LHCN-M2 (cell line): ENCODE measurements at regions not wholly inside any gene's neighbourhood (a gene's known extent, or its start where the extent isn't known, plus 50 kb on each side); places are given as distances from the start of the nearest gene placed in this dataset.
A peak's percentile ranks its signal among the peaks of the same experiment; 100 is the strongest.
"Not testable (repeated sequence)": the region's sequence is repeated elsewhere in the genome, so short reads cannot be mapped to it uniquely, and the experiment has no call there.

Experiments used
- DNase-seq: peaks from one replicate; pipeline ENCODE4 v3.0.0-alpha.2; 2012; ENCODE audit warnings: low read depth

GRCh38 chr18:79579807-79580497 is 99.7 kb upstream of the CTDP1 start:
- DNase-seq, result no peak

DNA sequence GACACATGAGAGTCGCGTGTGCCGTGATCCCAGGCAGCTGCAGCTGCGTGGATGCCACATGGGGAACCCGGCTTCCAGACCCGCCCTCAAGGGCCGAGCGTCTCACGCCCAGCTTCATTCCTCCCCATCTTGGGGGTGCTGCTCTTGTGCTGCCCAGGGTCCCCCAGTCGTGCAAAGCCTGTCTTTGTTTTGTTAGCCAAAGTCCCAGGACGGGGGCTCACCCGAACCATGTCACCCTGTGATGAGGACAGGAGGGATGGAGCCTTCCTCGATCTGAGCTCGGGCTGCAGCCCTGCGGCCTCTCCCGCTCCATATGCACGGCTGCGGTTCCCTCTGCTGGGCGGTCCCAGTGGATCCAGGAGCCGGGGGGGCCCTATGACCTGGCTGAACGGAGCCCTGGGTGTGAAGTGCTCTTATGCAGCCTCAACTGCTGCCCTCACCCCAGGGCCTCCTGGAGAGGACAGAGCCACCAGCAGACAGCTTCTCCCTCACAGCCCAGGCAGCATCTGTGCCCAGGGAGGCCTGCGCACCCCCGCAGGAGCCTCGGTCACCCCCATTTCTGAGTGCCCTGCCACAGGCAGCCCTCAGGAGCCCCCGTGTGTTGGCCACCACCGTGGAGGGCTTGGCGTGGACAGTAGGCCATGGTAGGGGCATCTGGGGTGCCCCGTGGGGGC is 99.0 kb upstream of the CTDP1 start:
- no peak for DNase-seq

DNA sequence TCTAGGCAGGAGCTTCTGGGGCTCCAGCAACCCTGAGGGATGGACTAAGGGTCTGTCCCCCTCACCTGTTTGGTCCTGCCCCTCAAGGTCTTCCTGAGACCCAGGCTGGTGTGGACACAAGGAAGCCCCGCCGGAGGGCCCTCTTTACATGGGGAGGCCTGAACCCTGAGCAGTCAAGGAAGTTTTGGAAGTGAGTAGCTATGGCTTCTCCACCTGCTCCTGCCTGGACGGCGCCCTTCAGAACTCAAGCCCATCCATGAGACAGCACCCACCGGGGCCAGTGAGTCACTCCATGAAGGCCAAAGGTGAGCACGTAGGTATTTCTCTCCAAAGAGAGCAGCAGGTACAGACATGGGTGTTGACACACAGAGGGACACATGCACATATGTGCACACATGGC is 98.2 kb upstream of the CTDP1 start:
- no peak for DNase-seq

DNA sequence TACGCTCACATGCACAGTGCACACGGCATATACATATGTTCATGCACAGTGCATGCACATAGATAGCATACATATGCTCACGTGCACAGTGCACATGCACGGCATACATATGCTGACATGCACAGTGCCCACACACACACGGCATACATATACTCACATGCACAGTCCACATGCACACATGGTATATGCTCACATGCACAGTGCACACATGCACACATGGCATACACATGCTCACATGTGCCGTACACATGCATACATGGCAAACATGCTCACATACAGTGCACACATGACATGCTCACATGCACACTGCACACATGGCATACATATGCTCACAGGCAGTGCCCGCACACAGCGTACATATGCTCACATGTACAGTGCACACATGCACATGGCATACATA is 97.7 kb upstream of the CTDP1 start:
- DNase-seq, result no peak

DNA sequence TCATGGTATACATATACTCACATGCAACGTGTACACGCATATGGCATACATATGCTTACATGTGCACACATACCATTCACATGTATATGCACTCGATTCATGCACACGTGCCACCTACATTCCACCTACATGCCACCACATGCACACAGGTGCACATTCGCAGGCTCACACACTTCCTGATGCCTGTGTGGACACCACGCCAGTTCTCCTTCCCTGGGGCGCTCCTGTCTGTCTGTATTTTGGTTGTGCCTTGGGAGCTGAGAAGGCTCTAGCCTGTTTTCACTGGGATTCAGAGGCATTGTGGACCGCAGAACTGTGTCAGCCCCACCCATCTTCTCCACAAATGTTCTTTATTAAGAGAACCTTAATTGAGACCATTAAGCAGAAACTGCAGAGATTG is 96.6 kb upstream of the CTDP1 start:
- no peak for DNase-seq

DNA sequence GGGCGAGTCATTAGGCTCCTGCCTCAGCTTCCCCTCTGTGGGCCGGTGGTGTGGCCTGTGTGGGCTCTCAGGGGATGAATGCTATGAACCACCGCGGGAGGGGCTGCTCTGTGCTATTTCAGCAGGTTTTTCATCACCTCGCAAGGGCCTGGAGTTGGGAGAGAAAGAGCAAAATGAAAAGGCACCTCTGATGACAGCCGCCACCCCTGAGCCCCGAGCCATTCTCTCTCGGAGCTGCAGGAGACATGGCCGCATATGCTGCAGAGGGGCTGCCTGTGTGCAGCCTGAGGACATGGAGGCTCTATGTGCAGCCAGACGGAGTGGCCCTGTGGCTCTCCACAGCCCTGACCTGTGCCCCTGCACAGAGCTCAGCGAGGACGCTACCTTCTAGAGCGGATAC is 96.2 kb upstream of the CTDP1 start:
- no peak for DNase-seq

DNA sequence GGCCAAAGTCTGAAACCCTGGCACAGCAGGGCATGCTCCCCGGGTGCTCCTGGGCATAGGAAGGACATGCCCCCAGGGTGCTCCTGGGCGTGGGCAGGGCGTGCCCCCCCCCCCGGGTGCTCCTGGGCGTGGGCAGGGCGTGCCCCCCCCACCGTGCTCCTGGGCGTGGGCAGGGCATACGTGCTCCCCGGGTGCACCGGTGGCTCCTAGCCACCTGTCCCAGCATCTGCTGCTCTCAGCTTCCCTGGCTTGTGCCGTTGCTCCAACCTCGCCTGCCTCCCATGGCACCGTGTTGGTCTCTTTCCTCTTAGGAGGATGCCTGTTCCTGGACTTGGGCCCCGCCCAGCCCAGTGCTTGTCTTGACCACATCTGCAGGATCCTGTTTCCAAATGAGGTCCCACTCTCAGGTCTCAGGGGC is 95.6 kb upstream of the CTDP1 start:
- no peak for DNase-seq

DNA sequence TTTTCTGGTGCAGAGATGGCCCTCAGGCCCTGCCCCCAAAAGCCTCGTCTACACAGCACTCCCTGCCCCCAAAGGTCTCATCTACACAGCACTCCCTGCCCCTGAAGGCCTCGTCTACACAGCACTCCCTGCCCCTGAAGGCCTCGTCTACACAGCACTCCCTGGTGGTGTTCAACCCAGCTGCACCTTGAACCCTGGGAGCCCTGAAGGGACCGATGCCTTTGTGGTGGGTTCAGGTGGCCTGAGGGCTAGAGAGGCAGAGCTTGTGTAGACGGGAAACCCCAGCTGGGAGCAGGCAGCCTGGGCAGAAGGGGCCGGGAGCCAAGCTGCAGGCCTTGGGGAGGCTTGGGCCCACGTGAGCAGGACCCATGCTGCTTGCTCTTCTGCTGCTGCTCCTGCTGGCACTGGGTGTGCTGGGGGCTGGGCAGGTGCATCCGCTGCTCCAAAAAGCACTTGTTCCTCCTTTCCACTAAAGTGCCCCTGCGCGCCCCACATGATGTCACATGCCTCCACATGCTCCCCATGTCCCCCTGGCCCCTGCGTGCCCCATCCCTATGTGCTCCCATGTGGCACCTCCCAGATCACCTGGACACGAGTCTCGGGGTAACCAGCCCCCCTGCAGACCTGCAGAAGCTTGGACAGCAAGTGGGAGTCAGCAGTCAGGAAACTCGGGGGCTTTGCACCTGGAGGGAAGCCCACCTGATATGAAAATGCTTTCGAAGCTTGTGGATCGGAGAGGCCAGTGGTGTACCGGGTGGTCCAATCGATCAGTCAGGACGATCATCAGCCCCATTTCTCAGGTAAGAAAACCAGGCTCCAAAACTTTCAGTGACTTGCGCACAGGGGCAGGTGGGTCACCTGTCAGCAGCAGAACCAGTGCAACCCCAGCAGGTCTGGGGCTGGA is 94.9 kb upstream of the CTDP1 start:
- no peak for DNase-seq

- DNase-seq, result no peak
Measured at GRCh38 chr18:79585395-79586370, 93.9 kb upstream of the CTDP1 start.

DNA sequence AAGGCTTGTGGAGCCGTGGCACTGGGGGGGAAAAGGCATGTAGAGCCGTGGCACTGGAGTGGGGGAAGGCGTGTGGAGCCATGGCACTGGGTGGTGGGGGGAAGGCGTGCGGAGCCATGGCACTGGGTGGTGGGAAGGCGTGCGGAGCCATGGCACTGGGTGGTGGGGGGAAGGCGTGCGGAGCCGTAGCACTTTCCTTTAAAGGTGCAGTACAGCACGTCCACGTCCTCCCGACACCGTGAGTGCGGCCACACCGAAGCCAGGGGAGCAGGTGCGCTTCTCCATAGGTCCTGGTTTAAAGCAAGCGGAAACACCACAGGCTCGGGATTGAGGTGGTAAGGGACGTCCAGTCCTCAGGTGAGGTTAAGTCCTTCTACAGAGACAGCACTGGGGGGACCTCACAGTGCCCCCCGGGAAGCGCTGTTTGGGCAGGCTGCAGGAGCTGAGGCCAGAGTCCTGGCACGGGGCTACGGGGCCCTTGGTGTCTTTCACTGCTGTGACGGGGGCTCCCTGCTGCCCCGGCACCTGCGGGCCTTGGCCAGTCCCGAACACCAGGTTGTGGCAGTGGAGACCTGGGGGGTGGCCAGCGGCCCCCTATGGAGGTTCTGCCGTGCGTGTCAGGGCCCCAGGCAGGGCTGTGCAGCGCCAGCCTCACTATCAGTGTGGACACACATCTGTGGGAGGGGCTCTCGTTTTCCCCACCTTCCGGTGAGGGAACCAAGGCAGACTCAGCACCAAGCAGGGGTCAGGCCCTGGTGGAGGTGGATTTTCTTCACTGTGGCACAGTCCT is 93.0 kb upstream of the CTDP1 start:
- no peak for DNase-seq

DNA sequence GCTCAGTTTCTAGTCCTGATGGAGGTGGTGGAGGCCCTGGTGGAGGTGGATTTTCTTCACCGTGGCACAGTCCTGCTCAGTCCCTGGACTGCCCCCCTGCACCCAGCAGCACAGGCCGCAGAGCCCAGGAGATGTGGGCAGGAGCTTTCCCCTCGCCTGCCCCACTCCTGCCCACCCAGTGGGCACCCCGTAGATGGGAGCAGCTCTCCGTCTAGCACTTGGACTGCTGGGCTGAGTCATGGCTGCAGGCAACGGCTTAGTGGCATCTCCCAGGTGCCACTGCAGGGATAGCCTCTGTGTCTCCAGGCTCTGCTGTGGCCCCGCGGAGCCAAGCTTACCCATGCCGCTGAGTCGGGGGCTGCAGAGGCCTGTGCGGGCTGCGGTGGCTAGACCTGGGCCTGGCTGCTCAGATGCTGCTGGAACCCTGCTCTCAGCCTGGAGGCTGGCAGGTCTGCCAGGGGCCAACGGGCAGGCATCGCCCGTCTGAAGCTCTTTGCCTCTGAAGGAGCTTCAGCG is 92.3 kb upstream of the CTDP1 start:
- no peak for DNase-seq

DNA sequence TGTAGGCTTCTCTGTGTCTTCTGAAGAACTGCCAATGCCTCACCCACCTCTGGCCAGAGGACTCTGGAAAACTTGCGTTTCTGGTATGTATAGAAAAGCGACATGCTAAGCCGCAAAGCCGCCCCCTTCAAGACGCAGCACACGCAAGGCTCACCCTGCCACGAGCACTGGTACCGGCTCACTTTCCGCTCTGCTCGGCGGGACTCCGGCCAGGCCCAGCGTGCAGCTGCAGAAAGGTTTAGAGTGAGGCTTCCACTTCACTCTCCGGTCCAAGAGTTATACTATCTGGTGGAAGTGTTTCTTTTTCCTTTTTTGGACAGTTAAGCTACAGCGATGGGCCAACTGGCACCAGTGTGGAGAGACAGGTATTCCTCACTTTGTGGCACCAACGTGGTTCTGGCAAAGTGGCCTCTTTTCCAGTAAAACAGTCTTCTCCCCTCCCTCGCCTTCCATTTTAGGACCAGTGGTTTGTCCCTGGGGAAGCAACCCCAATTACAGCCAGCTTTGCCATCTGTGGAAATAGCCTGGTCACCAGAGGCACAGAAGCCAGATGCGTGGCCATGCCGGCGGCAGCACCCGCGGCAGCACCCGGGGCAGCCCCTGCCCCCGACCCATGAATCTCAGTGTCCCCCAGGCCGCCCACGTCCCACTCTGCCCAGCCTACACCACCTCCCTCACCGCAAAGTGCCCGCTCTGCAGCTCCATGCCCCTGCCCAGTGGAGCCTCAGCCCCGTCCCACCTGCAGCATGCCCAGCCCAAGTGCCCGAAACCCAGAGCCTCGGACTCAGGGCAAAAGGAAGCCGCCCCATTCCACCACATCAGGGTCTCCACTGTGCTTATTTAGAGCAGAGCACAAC is 91.6 kb upstream of the CTDP1 start:
- no peak for DNase-seq

DNA sequence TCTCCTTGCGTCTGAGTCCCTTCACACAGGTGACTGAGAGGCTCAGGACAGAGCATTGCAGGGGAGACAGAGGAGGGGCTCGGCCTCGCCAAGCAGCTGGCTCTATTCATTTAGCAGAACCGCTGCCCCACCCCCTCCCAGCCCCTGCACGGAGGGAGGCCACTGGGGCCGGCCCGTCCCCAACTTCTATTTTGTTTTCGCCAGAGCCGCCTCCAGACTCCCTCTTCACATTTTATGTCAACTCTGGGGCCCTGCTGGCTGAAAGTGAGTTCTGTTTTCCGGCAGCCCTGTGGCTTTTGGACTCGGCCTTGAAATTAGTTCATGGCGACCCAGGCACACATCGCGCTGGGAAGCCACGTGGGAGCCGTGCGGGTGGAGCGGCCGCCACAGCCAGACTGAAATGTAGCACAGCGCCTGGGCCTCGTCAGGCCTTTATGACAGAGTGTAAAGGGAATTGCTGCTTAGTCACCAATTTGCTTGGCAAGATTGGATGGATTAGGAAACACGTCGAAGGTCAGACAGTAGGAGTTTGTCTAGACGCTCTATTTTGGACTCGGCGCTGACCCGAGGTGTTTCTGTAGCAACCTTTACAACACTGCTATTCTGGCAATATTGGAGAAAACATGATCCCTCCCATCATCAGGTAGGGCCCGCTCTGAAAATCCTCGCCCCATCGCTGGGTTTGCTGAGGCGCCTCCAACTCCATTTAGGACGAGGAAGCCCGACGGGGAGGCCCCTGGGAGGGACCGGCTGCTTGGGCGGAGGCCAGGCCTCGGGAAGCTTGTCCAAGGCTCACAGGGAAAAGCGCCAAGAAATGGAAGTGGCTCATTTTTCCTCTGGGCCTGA is 90.7 kb upstream of the CTDP1 start:
- no peak for DNase-seq

DNA sequence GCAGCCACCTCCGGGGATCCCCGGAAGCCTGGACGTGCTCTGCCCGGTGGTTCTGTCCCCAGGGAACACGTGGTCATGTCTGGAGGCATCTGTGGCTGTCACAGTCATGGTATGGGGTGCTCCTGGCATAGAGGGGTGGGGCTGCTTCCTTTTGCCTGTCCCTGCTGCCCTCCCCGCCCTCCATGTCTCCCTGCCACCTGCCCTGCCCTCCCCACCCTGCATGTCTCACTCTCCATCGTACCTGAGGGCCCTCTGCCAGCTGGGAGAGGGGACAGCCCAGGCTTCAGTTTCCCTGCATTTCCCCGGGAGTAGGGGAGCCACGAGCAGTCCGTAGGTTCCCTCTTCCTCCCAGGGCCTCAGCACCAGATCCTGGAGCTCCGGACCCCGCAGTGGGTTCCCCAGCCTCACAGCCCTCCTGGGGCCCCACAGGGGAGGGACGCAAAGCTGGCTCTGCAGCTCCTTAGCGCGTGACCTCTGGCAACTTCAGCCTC is 90.0 kb upstream of the CTDP1 start:
- no peak for DNase-seq

- DNase-seq, result peak; percentile 31
Measured at GRCh38 chr18:79590191-79591031, 89.2 kb upstream of the CTDP1 start.

- DNase-seq, result no peak
Measured at GRCh38 chr18:79591032-79591308, 88.6 kb upstream of the CTDP1 start.

GRCh38 chr18:79592684-79593083 is 86.9 kb upstream of the CTDP1 start:
- DNase-seq, result not testable (repeated sequence)
